ENCODE measurements at regions not wholly inside any gene's neighbourhood (a gene's known extent, or its start where the extent isn't known, plus 50 kb on each side); places are given as distances from the start of the nearest gene placed in this dataset.

- no peak for TF ChIP-seq POLR2A (IDR thresholded peaks at IDR 0.05)
- no peak for TF ChIP-seq CTCF (IDR thresholded peaks at IDR 0.05)
- no peak for TF ChIP-seq POLR2AphosphoS5 (IDR thresholded peaks at IDR 0.05)
Measured at GRCh38 chr15:70240082-70240481, 142.4 kb upstream of the TLE3 start.

Data from prostate gland (tissue), 2 donors.